ENCODE measurements at regions not wholly inside any gene's neighbourhood (a gene's known extent, or its start where the extent isn't known, plus 50 kb on each side); places are given as distances from the start of the nearest gene placed in this dataset.
A peak's percentile ranks its signal among the peaks of the same experiment; 100 is the strongest.

GRCh38 chr5:135244620-135245021 is 154.4 kb downstream of the MACROH2A1 start:
- no peak for TF ChIP-seq POLR2A (IDR thresholded peaks at IDR 0.05)
- TF ChIP-seq CTCF (IDR thresholded peaks at IDR 0.05) = no peak
- intact Hi-C loops (cut with DNase I; ENCODE audit: low total_unique reads) = no loop called here
- no peaks in the 10 kb centered on the region for H3K36me3 ChIP-seq (ENCODE audit: low read depth, missing control alignments)
- H3K4me1 ChIP-seq = no peaks in the 10 kb centered on the region
- no peaks in the 10 kb centered on the region for H3K9me3 ChIP-seq
- no peak overlapping the region for H3K4me3 ChIP-seq
- H3K27me3 ChIP-seq = no peaks in the 10 kb centered on the region
- DNase-seq = no peak
- 90 to 100% methylated on average over 3 of the region's 3 CpGs for WGBS, 2 donors
- H3K27ac ChIP-seq = no peak overlapping the region

GRCh38 chr5:135243556-135244285 is 155.3 kb downstream of the MACROH2A1 start:
- no peak overlapping the region for H3K27ac ChIP-seq
- TF ChIP-seq POLR2A (IDR thresholded peaks at IDR 0.05) (no peak), CTCF (IDR thresholded peaks at IDR 0.05) (no peak)
- peaks cover 5% of the 10 kb centered on the region for H3K4me1 ChIP-seq

GRCh38 chr5:135242866-135243555 is 156.0 kb downstream of the MACROH2A1 start:
- intact Hi-C loops (cut with DNase I; ENCODE audit: low total_unique reads) = no loop called here
- peak; percentile 40 for DNase-seq
- no peaks in the 10 kb centered on the region for H3K27me3 ChIP-seq
- no peak overlapping the region for H3K4me3 ChIP-seq
- H3K9me3 ChIP-seq = no peaks in the 10 kb centered on the region
- no peak overlapping the region for H3K27ac ChIP-seq
- 73 to 76% methylated on average over 8 of the region's 8 CpGs for WGBS, 2 donors
- H3K36me3 ChIP-seq (ENCODE audit: low read depth, missing control alignments) = no peaks in the 10 kb centered on the region
- H3K4me1 ChIP-seq = peaks cover 5% of the 10 kb centered on the region
- no peak for TF ChIP-seq CTCF (IDR thresholded peaks at IDR 0.05)

More at GRCh38 chr5:135243556-135244285, 155.3 kb downstream of the MACROH2A1 start:
- H3K27me3 ChIP-seq = no peaks in the 10 kb centered on the region
- WGBS, 2 donors = 81 to 84% methylated on average over 18 to 22 of the region's 22 CpGs
- no peaks in the 10 kb centered on the region for H3K9me3 ChIP-seq
- H3K4me3 ChIP-seq = no peak overlapping the region
- H3K36me3 ChIP-seq (ENCODE audit: low read depth, missing control alignments) = no peaks in the 10 kb centered on the region
- peak; percentile 32 for DNase-seq
- intact Hi-C loops (cut with DNase I; ENCODE audit: low total_unique reads) = no loop called here

- no peak overlapping the region for H3K4me3 ChIP-seq
- no peaks in the 10 kb centered on the region for H3K36me3 ChIP-seq (ENCODE audit: low read depth, missing control alignments)
- TF ChIP-seq CTCF (IDR thresholded peaks at IDR 0.05) = no peak
- TF ChIP-seq POLR2A (IDR thresholded peaks at IDR 0.05) = no peak
- no peaks in the 10 kb centered on the region for H3K27me3 ChIP-seq
- peak; percentile 6 for DNase-seq
- WGBS, 2 donors = 86% methylated on average over 10 to 11 of the region's 11 CpGs
- no peak overlapping the region for H3K27ac ChIP-seq
- H3K4me1 ChIP-seq = peaks cover 5% of the 10 kb centered on the region
- H3K9me3 ChIP-seq = no peaks in the 10 kb centered on the region
- intact Hi-C loops (cut with DNase I; ENCODE audit: low total_unique reads) = no loop called here
Observed at GRCh38 chr5:135242021-135242865, 156.8 kb downstream of the MACROH2A1 start.

Measured in testis (tissue), 2 donors.